NCI-H2227 (cell line): ENCODE measurements at regions not wholly inside any gene's neighbourhood (a gene's known extent, or its start where the extent isn't known, plus 50 kb on each side); places are given as distances from the start of the nearest gene placed in this dataset.

Experiments
- DNase-seq: peaks from one replicate; lab custom pipeline; 2025; ENCODE audit not compliant: unreplicated experiment; lab: John Stamatoyannopoulos, UW

- DNase-seq: no peak
Observed at GRCh38 chr1:216825557-216825956, 102.3 kb upstream of the ESRRG start.

DNA sequence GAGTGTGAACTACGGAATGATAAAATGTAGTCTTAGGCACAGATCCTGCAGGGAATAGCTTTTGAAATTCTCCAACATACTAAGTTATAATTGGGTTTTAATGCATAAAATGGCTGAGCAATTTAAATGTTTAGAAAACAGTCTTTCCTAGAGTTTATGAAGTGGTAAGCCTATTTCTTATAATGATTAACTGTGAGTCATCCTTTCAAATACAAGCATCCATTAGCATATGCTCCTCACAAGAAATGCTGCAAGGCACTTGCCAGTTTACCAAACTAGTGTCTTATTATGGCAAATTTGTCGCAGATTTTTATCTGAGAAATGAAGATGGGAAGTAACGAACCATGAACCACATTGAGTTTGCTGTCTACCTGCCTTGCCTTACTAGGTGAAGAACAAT is 101.3 kb upstream of the ESRRG start:
- no peak for DNase-seq

- no peak for DNase-seq
Observed at GRCh38 chr1:216823731-216824130, 100.5 kb upstream of the ESRRG start.

- DNase-seq: no peak
Observed at GRCh38 chr1:216822480-216822879, 99.3 kb upstream of the ESRRG start.

DNA sequence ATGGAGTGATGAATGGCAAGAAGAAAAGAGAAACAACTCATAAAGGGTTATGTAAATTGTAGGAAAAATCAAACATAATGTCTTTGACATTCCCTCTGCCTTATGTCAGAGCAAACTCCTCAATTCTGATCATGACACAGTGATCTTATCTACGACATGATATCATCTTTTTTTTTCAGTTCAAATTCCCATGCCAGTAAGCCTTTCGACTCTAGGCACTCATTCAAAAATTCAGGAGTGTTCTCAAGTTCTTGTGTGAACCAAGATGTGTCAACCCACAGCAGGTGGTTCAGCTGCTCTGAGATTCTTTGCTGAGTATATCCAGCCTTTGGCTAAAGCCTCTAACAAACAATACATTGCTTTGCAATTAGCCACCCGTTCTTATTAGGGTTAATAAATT is 97.1 kb upstream of the ESRRG start:
- DNase-seq: no peak

DNA sequence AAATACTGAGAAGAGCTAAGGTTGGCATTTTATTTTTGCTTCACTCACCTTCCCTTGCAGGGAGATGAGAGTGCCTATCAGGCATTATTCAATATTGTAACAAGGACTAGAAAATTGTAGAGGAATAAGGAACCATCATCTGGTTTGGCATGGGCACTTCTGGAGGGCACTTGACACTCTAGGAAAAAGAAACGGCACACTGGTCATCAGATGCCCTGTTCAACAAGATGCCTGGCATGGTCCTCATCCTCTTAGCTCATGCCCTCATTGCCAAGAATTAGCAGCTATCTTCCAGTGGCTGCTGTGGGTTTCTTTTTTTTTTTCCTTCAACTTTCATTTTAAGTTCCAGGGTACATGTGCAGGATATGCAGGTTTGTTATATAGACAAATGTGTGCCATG is 95.1 kb upstream of the ESRRG start:
- no peak for DNase-seq

DNA sequence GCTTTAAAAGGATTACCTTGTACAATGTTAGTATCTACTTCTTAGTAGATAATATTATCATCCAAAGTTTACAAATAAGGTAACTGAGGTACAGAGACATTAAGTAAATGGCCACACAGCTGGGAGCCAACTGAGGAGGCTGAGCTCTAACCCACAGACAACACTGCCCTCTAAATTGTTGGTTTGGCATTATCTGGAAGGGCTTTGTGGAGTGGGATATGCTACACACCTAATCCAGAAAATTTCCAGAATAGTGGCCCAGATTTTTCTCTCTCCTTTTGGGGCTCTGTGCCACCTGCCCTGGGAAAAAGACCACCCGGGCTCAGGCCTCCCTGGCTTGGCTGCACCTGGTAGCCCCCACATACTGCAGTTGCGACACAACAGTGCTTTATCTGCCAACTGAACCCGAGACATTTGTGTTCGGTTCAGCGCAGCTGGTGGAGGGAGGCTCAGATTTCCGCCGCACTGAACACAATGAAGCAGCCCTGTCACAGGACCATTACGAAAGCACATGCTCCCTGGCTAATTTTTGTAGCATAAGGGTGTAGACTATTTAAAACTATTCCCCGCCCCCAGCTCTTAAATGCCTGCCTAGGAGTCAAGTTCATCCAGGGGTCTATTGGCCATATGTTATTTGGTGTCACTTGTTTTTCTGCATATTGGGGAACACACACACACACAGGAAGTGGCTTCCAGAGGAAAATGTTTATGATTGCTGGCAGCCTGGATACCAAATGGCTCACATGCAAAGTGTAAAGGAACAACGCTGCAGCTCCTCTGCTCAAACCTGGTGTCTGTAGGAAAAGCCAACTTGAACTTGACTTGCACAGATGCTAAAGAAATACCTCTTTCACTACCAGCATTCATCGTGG is 92.3 kb upstream of the ESRRG start:
- DNase-seq: peak; percentile 64

- no peak for DNase-seq
Observed at GRCh38 chr1:216814576-216815259, 91.5 kb upstream of the ESRRG start.

GRCh38 chr1:216812966-216813365 is 89.7 kb upstream of the ESRRG start:
- no peak for DNase-seq

- no peak for DNase-seq
Observed at GRCh38 chr1:216809649-216810048, 86.4 kb upstream of the ESRRG start.

DNA sequence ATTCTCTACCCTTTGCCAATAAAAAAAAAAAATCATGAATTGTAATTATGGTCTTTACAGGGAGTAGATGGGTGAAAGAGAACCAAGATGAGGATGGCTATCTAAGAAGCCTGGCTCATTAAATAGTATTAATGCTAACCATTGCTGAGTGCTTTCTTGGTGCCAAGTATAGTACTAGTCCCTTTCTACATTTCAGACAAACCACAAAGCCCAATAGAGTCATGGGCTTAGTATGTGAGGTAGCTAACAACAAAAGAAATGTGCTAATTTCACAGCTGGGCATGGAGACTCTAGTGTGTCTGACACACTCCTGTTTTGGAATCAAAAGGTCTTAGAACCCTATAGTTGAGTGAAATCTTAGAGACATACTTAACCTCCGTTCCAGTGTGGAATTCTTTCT is 84.5 kb upstream of the ESRRG start:
- no peak for DNase-seq

DNA sequence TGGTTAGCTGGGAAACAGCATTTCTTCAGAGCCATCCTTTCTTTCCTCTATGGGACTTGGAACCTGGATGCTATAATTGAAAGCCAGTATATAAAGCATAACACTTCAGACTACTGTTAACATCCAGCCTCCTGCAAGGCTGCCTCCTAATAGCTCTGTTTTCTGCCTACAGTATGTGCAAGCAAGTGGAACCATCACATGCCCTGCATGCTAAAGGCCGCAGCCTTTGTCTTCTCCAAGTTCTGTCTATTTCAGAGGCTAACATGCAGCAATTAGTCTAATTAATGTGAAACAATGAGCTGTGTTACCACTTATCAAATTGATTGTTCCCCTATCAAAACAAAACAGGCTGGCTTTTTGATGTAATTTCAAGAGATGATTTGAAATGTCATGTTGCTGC is 82.7 kb upstream of the ESRRG start:
- no peak for DNase-seq

DNA sequence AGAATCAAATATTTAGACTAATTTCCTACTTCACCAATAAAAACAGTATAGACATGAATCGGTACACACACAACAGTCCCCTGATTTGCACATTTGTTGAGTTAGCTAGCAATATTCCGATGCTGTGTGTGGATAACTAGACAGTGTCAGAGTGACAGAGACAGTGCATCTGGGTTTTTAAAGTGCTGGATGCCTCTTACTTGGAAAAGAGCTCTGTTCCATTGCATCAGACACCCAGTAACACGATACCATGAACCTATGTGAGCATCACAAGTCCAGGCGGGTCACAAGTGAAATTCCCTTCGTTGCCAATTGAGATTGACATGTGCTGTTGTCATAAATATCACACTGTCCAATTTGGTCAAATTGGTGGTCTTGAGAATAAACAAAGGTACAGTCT is 82.0 kb upstream of the ESRRG start:
- DNase-seq: peak; percentile 54

DNA sequence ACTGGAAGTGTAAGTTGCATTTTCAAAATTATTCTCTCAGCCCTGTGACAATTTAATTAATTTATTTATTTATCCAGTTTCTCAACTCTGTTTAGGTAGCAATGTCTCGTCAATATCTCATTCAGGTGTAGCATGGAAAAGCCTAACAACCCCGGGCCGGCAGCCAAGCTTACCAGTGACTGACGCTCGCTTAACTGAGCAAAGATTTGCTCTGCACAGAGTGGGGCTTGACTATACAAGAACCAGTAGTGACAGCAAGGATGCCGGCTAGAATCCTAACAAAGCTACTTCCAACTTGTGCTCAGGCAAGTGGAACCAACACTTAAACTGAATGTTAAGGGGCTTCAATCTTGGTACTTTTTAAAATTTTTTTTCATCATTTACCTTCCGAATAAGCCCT is 80.9 kb upstream of the ESRRG start:
- DNase-seq: no peak

DNA sequence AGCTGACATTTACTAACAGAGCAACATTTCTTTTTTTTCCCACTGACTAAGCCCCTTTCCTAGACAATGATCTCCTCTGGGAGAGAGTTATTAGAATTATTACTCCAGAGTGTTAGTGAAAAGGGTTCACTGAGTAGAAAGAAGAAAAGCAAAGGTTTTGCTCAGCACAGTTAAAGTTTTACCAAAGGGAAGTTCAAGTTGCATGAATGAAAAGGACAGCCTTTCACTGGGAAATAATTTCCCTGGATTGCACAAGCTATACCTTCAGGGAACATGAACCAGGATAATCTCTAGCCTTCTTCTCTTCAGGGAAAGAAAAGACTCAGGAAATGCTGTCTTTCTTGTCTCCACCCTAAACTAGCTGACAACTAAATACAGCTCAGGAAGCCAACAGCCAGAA is 71.4 kb upstream of the ESRRG start:
- DNase-seq: no peak

- DNase-seq: no peak
Observed at GRCh38 chr1:216793973-216794372, 70.7 kb upstream of the ESRRG start.

DNA sequence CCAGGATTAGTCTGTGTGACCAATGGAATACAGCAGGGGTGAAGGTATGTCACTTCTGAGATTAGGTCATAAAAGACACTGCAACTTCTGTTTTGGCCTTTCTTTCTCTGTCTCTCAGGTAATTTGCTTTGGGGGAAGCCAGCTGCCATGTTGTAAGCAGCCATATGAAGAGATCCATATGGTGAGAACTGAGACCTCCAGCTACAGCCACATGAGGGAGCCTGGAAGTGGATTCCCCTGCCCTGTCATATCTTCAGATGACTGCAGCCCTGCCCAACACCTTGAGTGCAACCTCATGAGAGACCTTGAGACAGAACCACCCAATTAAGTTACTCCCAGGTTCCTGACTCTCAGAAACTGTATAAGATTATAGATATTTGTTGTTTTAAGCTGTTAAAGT is 70.1 kb upstream of the ESRRG start:
- DNase-seq: peak; percentile 15

GRCh38 chr1:216788671-216789070 is 65.4 kb upstream of the ESRRG start:
- DNase-seq: no peak

DNA sequence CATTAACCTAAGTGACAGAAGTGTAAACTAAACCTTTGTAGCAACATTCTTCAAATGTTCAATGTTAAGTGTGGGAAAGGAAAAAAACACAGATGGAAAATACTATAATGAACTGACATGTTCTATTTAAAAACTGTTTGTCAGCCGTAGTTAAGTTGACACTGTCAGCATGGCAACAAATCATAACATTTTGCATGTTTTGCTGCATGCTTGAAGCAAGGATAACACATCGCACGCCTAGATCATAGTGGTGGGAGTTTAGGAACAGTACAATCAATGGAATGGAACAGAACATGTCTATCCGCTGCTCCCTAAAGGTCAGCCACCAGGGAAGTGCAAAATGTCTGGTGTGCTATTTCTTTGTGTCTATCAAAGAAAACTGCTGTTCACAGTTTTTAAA is 62.5 kb upstream of the ESRRG start:
- DNase-seq: no peak

GRCh38 chr1:216785221-216785620 is 62.0 kb upstream of the ESRRG start:
- no peak for DNase-seq

DNA sequence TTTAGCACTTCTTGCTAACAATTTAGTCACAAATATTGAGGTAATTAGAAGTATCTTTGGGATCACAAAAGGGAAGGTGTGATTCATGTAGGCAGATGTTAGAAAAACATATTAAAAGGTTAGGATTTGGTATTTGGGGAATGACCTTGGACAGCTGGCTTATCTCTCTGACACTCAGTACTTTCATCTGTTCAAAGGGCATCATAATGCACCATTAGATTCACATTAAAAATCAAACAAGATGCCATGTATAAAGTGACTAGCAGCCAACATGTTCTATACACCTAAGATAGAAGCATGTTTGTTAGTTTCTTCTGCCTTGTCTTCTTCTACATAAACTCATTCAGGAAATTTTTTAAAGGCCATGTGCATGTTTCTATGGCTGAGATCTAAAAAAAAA is 56.5 kb upstream of the ESRRG start:
- no peak for DNase-seq

DNA sequence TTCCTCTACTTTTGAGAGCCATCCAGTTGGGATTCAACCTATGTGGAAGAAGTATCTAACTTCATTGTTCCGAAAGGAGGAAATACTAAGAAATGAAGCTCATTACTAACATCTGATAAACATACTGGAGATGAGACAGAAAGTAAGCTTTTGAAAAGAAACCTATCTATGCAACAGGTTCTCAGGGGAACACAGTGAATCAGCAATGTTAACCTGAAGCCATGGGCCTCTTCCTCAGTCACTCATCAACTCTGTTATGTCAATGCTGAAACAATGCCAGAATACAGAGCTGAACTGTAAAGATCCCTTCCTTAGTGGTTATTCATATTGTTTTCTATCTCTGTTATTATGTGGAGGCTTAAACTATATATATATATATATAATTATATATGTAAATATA is 55.5 kb upstream of the ESRRG start:
- DNase-seq: no peak

DNA sequence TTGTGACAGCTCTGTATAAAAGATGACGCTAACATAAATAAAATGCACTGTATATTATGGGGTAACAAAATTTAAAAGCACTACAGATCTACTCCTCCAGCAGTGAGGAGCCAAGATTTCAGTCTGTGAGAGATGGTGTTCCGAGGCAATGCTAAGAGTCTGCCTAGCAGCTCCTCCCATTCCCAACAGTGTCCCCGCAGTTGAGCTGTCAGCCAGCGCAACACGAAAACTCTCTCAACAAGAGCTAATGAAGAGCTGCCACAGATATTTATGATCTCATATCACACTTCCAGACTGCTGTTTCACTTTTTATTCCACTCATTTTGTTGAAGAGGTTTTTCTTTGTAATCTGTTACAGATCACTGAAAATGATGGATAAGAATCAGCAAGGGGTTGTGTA is 53.9 kb upstream of the ESRRG start:
- DNase-seq: no peak
